ENCODE measurements at regions not wholly inside any gene's neighbourhood (a gene's known extent, or its start where the extent isn't known, plus 50 kb on each side); places are given as distances from the start of the nearest gene placed in this dataset.

GRCh38 chr2:145541028-145541427, 1021.1 kb upstream of the ZEB2 start:
- no peak for DNase-seq
- H2BK12ac ChIP-seq (ENCODE audit: insufficient read length, low read depth, low read length) = no peak overlapping the region
- H4K8ac ChIP-seq (replicated peaks; ENCODE audit: insufficient read length, low read depth, low read length) = no peak overlapping the region
- H2BK15ac ChIP-seq (ENCODE audit: low read depth, low read length) = no peak overlapping the region
- no peaks in the 10 kb centered on the region for H3K79me1 ChIP-seq (ENCODE audit: insufficient read depth, low read depth, low read length, poor library complexity, severe bottlenecking)
- H3K18ac ChIP-seq (ENCODE audit: insufficient read length, low read depth, low read length) = no peak overlapping the region
- no peak for TF ChIP-seq CTCF (conservative IDR thresholded peaks at IDR 0.05)
- H3K27ac ChIP-seq (ENCODE audit: insufficient read length, low read depth, low read length) = no peak overlapping the region
- WGBS (ENCODE audit: extremely low coverage, insufficient read length, low lambda C conversion rate) = no CpG with 5 or more reads among the region's 2 CpGs
- no peak overlapping the region for H3K4me3 Mint-ChIP-seq
- H4K20me1 ChIP-seq (ENCODE audit: control insufficient read depth, insufficient read depth, insufficient read length) = no peaks in the 10 kb centered on the region
- no peak overlapping the region for H3K9ac ChIP-seq (ENCODE audit: extremely low read depth, insufficient read length, low read length)
- no peak overlapping the region for H2AK5ac ChIP-seq (ENCODE audit: insufficient read length, low read length)
- H2BK120ac ChIP-seq (ENCODE audit: low read depth, low read length, poor library complexity, severe bottlenecking) = no peak overlapping the region
- H3K36me3 Mint-ChIP-seq (ENCODE audit: insufficient read depth in 1 of 3, low read depth in 3 of 3) = no peaks in the 10 kb centered on the region
- no peak overlapping the region for H2BK5ac ChIP-seq (ENCODE audit: insufficient read length, low read length)
- no peaks in the 10 kb centered on the region for H3K9me3 ChIP-seq (ENCODE audit: control insufficient read depth, low read depth, low read length)
- H3K27me3 ChIP-seq (ENCODE audit: insufficient read depth, low read length) = no peaks in the 10 kb centered on the region
- no peak overlapping the region for H3K4me2 ChIP-seq (ENCODE audit: insufficient read depth, insufficient read length, low read length)
- no peak overlapping the region for H4K91ac ChIP-seq (ENCODE audit: insufficient read length, low read depth, low read length)
- no peak overlapping the region for H4K5ac ChIP-seq (ENCODE audit: insufficient read length, low read depth, low read length)
- no peak overlapping the region for H2AFZ ChIP-seq (ENCODE audit: low read length)
- no peaks in the 10 kb centered on the region for H3K4me1 ChIP-seq (ENCODE audit: insufficient read depth, low read length)
- peaks cover 0 to 6% of the 10 kb centered on the region in 2 experiments; a peak in 2 of 4 replicates for H3K4me1 Mint-ChIP-seq
- no peak overlapping the region for H3K27ac Mint-ChIP-seq
- no peaks in the 10 kb centered on the region for H3K79me2 ChIP-seq (ENCODE audit: insufficient read depth, low read length)
- no peak overlapping the region for H3T11ph ChIP-seq (ENCODE audit: low read length)
- no peaks in the 10 kb centered on the region for H3K27me3 Mint-ChIP-seq (ENCODE audit: low read depth)
- H3K23ac ChIP-seq (ENCODE audit: insufficient read length, low read depth, low read length) = no peak overlapping the region
- H3K4ac ChIP-seq (ENCODE audit: low read depth, low read length) = no peak overlapping the region
- no peak overlapping the region for H2BK20ac ChIP-seq (ENCODE audit: low read depth, low read length, poor library complexity, severe bottlenecking)
- no peaks in the 10 kb centered on the region for H3K23me2 ChIP-seq (ENCODE audit: insufficient read length, low read depth, low read length, poor library complexity, severe bottlenecking)
- H3K14ac ChIP-seq (ENCODE audit: insufficient read depth, low read length) = no peak overlapping the region
- H3K56ac ChIP-seq (ENCODE audit: insufficient read length, low read depth, low read length) = no peak overlapping the region
- peaks cover 0 to 3% of the 10 kb centered on the region in 2 experiments; a peak in 2 of 5 replicates for H3K9me3 Mint-ChIP-seq
